ENCODE measurements at regions not wholly inside any gene's neighbourhood (a gene's known extent, or its start where the extent isn't known, plus 50 kb on each side); places are given as distances from the start of the nearest gene placed in this dataset.

GRCh38 chr6:91926361-91926760 is 1339.5 kb upstream of the MAP3K7 start:
- TF ChIP-seq ZNF274 (IDR thresholded peaks at IDR 0.05; ENCODE audit: low read depth, low read length) (no peak), YY1 (IDR thresholded peaks at IDR 0.05; ENCODE audit: insufficient read depth, insufficient read length) (no peak), SUZ12 (IDR thresholded peaks at IDR 0.05; ENCODE audit: extremely low read depth, insufficient read depth, insufficient read length) (no peak)
